Caco-2 (cell line): ENCODE measurements at regions not wholly inside any gene's neighbourhood (a gene's known extent, or its start where the extent isn't known, plus 50 kb on each side); places are given as distances from the start of the nearest gene placed in this dataset.
"Not testable (repeated sequence)": the region's sequence is repeated elsewhere in the genome, so short reads cannot be mapped to it uniquely, and the experiment has no call there.

ENCODE experiments used
- BruUV-seq: library from RNA; stranded (reverse); fragments of 400-500 nt; replicated peaks from 2 replicates; lab custom pipeline; 2021; lab: Mats Ljungman, UMichigan
- CTCF ChIA-PET: fragments of 300-600 bp; sonication (Branson Sonifier 250); formaldehyde crosslinking; loops from one replicate; lab custom pipeline; 2022; ENCODE audit warnings: antibody characterized with exemption; lab: Charles Lee
- POLR2A ChIA-PET: fragments of 300-600 bp; sonication (Branson Sonifier 250); formaldehyde crosslinking; loops from one replicate; lab custom pipeline; 2022; ENCODE audit warnings: antibody characterized with exemption; lab: Charles Lee
- DNase-seq, 2 experiments: peaks; one replicate each; pipeline versions ENCODE4 v3.0.0 to v3.0.0-alpha.2; 2020 to 2022
- H3K27me3 ChIP-seq: replicated peaks from 2 replicates; pipeline ENCODE4 v1.6.0; 2011; ENCODE audit warnings: low read length; ENCODE audit not compliant: control insufficient read depth, insufficient read depth
- H3K36me3 ChIP-seq: 2 replicates; pipeline ENCODE4 v1.5.1; 2011; ENCODE audit warnings: low read length; ENCODE audit not compliant: control insufficient read depth, insufficient read depth
- H3K4me1 ChIP-seq: fragments of 250-450 bp; sonication (Bioruptor Pico); 2 replicates; pipeline ENCODE4 v1.5.1; 2020; ENCODE audit warnings: mild to moderate bottlenecking
- H3K4me3 ChIP-seq: 2 replicates; pipeline ENCODE4 v1.5.1; 2011; ENCODE audit warnings: low read depth, mild to moderate bottlenecking, control low read depth, low read length
- H3K9me3 ChIP-seq: fragments of 250-450 bp; sonication (Bioruptor Pico); 2 replicates; pipeline ENCODE4 v1.5.1; 2020; ENCODE audit warnings: mild to moderate bottlenecking, moderate library complexity
- H3K27ac Mint-ChIP-seq: one replicate; pipeline ENCODE4 v1.8.0; 2022; ENCODE audit warnings: mixed read lengths; ENCODE audit not compliant: unreplicated experiment
- H3K27me3 Mint-ChIP-seq: one replicate; pipeline ENCODE4 v1.8.0; 2022; ENCODE audit warnings: mixed read lengths; ENCODE audit not compliant: insufficient read depth, unreplicated experiment
- H3K36me3 Mint-ChIP-seq: one replicate; pipeline ENCODE4 v1.8.0; 2022; ENCODE audit warnings: mild to moderate bottlenecking, mixed read lengths; ENCODE audit not compliant: insufficient read depth, unreplicated experiment
- H3K4me1 Mint-ChIP-seq: one replicate; pipeline ENCODE4 v1.8.0; 2022; ENCODE audit warnings: low read depth, mixed read lengths; ENCODE audit not compliant: unreplicated experiment
- H3K4me3 Mint-ChIP-seq: one replicate; pipeline ENCODE4 v1.8.0; 2022; ENCODE audit warnings: mild to moderate bottlenecking, moderate library complexity, mixed read lengths; ENCODE audit not compliant: unreplicated experiment
- H3K9me3 Mint-ChIP-seq: one replicate; pipeline ENCODE4 v1.8.0; 2022; ENCODE audit warnings: mixed read lengths; ENCODE audit not compliant: unreplicated experiment
- CTCF ChIP-seq, 2 experiments: fragments of 200-600 bp in 1 of 2; IDR thresholded peaks; 1 replicate in 1 of 2; 2 replicates in 1 of 2; pipeline versions ENCODE4 v1.5.1 to v1.8.0; 2011 to 2022; ENCODE audit warnings: antibody characterized with exemption in 1 of 2, control low read depth in 1 of 2, inconsistent platforms in 1 of 2, low read depth in 1 of 2, low read length in 1 of 2, mild to moderate bottlenecking in 1 of 2, moderate library complexity in 1 of 2; ENCODE audit not compliant: insufficient read depth in 1 of 2, severe bottlenecking in 1 of 2, unreplicated experiment in 1 of 2
- intact Hi-C: fragments of 100-400 bp; cut with micrococcal nuclease; formaldehyde crosslinking; loops from one replicate; pipeline ENCODE4 v1.10.0; 2022; ENCODE audit not compliant: unreplicated experiment

DNA sequence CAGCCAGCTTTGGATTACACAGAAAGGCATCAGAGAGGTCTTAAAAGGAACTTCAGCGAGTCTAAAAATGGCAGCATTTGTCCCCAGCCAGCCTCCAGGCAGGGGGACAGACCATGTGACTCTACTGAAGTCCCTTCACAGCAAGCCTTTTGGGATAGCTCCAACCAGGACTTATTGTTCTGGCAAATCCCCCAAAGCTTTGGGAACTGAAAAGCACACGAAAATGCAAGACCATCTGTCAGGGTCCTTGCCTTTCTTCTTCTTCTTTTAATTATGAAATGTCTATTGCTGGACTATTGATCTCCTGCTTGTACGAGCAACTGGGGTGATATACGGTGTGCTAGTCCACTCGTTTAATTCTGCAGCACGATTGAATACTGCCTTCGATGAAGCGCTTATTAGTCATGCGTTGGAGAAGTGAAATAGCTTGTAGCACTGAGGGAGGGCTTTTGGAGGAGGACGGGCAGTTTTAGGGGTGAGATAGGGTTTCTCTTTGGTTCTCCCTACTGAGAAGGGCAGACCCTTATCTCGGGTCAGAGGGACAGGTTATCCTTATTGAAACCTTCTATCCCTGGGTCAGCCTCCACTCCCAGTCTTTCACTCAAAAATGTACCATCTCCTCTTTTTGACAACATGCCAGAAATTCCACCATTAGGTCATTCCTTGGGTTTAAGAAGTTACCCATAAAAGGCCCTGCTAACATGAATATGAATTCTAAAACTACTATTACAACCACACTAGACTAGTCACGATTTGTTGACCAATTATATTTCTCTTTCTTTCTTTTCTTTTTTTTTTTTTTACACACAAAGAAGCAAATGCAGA, 416.4 kb downstream of the MIAT start:
- H3K9me3 ChIP-seq: no peaks in the 10 kb centered on the region
- H3K4me1 Mint-ChIP-seq: no peaks in the 10 kb centered on the region
- H3K36me3 Mint-ChIP-seq: no peaks in the 10 kb centered on the region
- H3K36me3 ChIP-seq: no peaks in the 10 kb centered on the region
- H3K27ac Mint-ChIP-seq: no peak overlapping the region
- no peaks in the 10 kb centered on the region for H3K27me3 ChIP-seq
- no peak overlapping the region for H3K4me3 ChIP-seq
- no peaks in the 10 kb centered on the region for H3K27me3 Mint-ChIP-seq
- no peak overlapping the region for H3K4me3 Mint-ChIP-seq
- CTCF ChIA-PET: no interaction called here
- POLR2A ChIA-PET: no interaction called here
- no peak for TF ChIP-seq CTCF (IDR thresholded peaks at IDR 0.05; ENCODE audit: insufficient read depth in 1 of 2, low read depth in 1 of 2, low read length in 1 of 2, severe bottlenecking in 1 of 2, unreplicated experiment in 1 of 2)
- H3K4me1 ChIP-seq: no peaks in the 10 kb centered on the region
- H3K9me3 Mint-ChIP-seq: no peaks in the 10 kb centered on the region
- BruUV-seq: no TSS peak
- intact Hi-C loops: no loop called here
- DNase-seq: no peak

- intact Hi-C loops: no loop called here
- Histone ChIP-seq H3K4me1 (no peaks in the 10 kb centered on the region), H3K9me3 (no peaks in the 10 kb centered on the region), H3K4me3 (no peak overlapping the region), H3K27me3 (no peaks in the 10 kb centered on the region), H3K36me3 (no peaks in the 10 kb centered on the region)
- BruUV-seq: no TSS peak
- no peak overlapping the region for H3K4me3 Mint-ChIP-seq
- ChIA-PET CTCF (interaction anchor here (0.6 kb wide), 1 partner anchor 1930 kb away, joined by 3 read pairs; no protein-coding TSS in a partner anchor), POLR2A (no interaction called here)
- H3K9me3 Mint-ChIP-seq: no peaks in the 10 kb centered on the region
- no peaks in the 10 kb centered on the region for H3K36me3 Mint-ChIP-seq
- no peaks in the 10 kb centered on the region for H3K27me3 Mint-ChIP-seq
- no peaks in the 10 kb centered on the region for H3K4me1 Mint-ChIP-seq
- no peak overlapping the region for H3K27ac Mint-ChIP-seq
- DNase-seq: peak in 1 of 2 experiments; percentile 17
- TF ChIP-seq CTCF (IDR thresholded peaks at IDR 0.05; ENCODE audit: insufficient read depth in 1 of 2, low read depth in 1 of 2, low read length in 1 of 2, severe bottlenecking in 1 of 2, unreplicated experiment in 1 of 2): no peak
Observed at GRCh38 chr22:27075028-27075678, 417.8 kb downstream of the MIAT start.

DNA sequence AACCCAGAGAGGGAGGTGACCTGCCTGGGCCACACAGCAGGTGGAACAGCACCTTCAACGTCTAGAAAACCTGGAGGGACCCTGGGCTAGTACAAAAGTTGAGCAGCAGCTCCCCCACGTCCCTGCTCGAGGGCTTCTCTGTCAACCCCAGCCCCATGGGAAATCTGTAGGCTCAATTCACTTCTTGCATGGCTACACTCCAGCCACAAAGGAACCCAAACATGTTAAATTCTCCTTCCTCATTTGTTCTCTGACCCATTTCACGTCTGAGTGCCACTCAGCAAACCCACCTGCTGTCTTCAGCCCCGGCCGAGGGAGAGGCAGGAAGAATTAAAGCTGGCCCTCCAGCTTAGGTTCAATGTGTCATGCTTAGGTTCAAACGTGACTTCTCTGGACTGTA, 418.5 kb downstream of the MIAT start:
- no peaks in the 10 kb centered on the region for H3K4me1 ChIP-seq
- no peaks in the 10 kb centered on the region for H3K36me3 ChIP-seq
- H3K4me3 ChIP-seq: no peak overlapping the region
- no peaks in the 10 kb centered on the region for H3K9me3 Mint-ChIP-seq
- H3K27ac Mint-ChIP-seq: no peak overlapping the region
- DNase-seq: no peak
- H3K4me1 Mint-ChIP-seq: no peaks in the 10 kb centered on the region
- H3K36me3 Mint-ChIP-seq: no peaks in the 10 kb centered on the region
- no TSS peak for BruUV-seq
- POLR2A ChIA-PET: no interaction called here
- no peaks in the 10 kb centered on the region for H3K27me3 Mint-ChIP-seq
- no peaks in the 10 kb centered on the region for H3K9me3 ChIP-seq
- no peaks in the 10 kb centered on the region for H3K27me3 ChIP-seq
- no peak for TF ChIP-seq CTCF (IDR thresholded peaks at IDR 0.05; ENCODE audit: insufficient read depth in 1 of 2, low read depth in 1 of 2, low read length in 1 of 2, severe bottlenecking in 1 of 2, unreplicated experiment in 1 of 2)
- intact Hi-C loops: no loop called here
- CTCF ChIA-PET: interaction anchor here (0.6 kb wide), 1 partner anchor 1930 kb away, joined by 3 read pairs; no protein-coding TSS in a partner anchor
- H3K4me3 Mint-ChIP-seq: no peak overlapping the region

- not testable (repeated sequence) for H3K9me3 Mint-ChIP-seq
Observed at GRCh38 chr22:27078064-27078463, 420.7 kb downstream of the MIAT start.

More at GRCh38 chr22:27078064-27078463, 420.7 kb downstream of the MIAT start:
- H3K27me3 ChIP-seq, H3K36me3 ChIP-seq, H3K9me3 ChIP-seq, CTCF ChIA-PET, H3K4me1 ChIP-seq, POLR2A ChIA-PET, H3K4me1 Mint-ChIP-seq, H3K36me3 Mint-ChIP-seq, H3K4me3 ChIP-seq, BruUV-seq, H3K27me3 Mint-ChIP-seq, H3K4me3 Mint-ChIP-seq, intact Hi-C loops, DNase-seq, H3K27ac Mint-ChIP-seq: not testable (repeated sequence)
